ENCODE measurements at regions not wholly inside any gene's neighbourhood (a gene's known extent, or its start where the extent isn't known, plus 50 kb on each side); places are given as distances from the start of the nearest gene placed in this dataset.

GRCh38 chr13:54633456-54633855, 1604.8 kb downstream of the OLFM4 start:
- DNase-seq (ENCODE audit: extremely low spot score) = no peak
- no peak for TF ChIP-seq CTCF (IDR thresholded peaks at IDR 0.05; ENCODE audit: control extremely low read depth, extremely low read depth, low read depth, missing control alignments)
- ChIA-PET POLR2A (no interaction called here), CTCF (no interaction called here)

GRCh38 chr13:54636231-54636630, 1607.6 kb downstream of the OLFM4 start:
- no peak for TF ChIP-seq CTCF (IDR thresholded peaks at IDR 0.05; ENCODE audit: control extremely low read depth, extremely low read depth, low read depth, missing control alignments)
- DNase-seq (ENCODE audit: extremely low spot score) = no peak
- POLR2A ChIA-PET = no interaction called here
- CTCF ChIA-PET = interaction anchor here (1.4 kb wide), 1 partner anchor 15 kb away, joined by 5 read pairs; no protein-coding TSS in a partner anchor

GRCh38 chr13:54637366-54637765, 1608.8 kb downstream of the OLFM4 start:
- CTCF ChIA-PET = no interaction called here
- DNase-seq (ENCODE audit: extremely low spot score) = no peak
- TF ChIP-seq CTCF (IDR thresholded peaks at IDR 0.05; ENCODE audit: control extremely low read depth, extremely low read depth, low read depth, missing control alignments) = no peak
- POLR2A ChIA-PET = no interaction called here

- ChIA-PET POLR2A (no interaction called here), CTCF (no interaction called here)
These were observed 1612.1 kb downstream of the OLFM4 start for GRCh38 chr13:54640719-54641118.

GRCh38 chr13:54643863-54644262, 1615.2 kb downstream of the OLFM4 start:
- no peak for TF ChIP-seq CTCF (IDR thresholded peaks at IDR 0.05; ENCODE audit: control extremely low read depth, extremely low read depth, low read depth, missing control alignments)
- no peak for DNase-seq (ENCODE audit: extremely low spot score)
- ChIA-PET CTCF (no interaction called here), POLR2A (no interaction called here)

More at GRCh38 chr13:54640719-54641118, 1612.1 kb downstream of the OLFM4 start:
- no peak for DNase-seq (ENCODE audit: extremely low spot score)
- no peak for TF ChIP-seq CTCF (IDR thresholded peaks at IDR 0.05; ENCODE audit: control extremely low read depth, extremely low read depth, low read depth, missing control alignments)

- no peak for TF ChIP-seq CTCF (IDR thresholded peaks at IDR 0.05; ENCODE audit: control extremely low read depth, extremely low read depth, low read depth, missing control alignments)
- no peak for DNase-seq (ENCODE audit: extremely low spot score)
- ChIA-PET CTCF (interaction anchor here (1.6 kb wide), 1 partner anchor 19 kb away, joined by 5 read pairs; no protein-coding TSS in a partner anchor), POLR2A (no interaction called here)
These were observed 1618.7 kb downstream of the OLFM4 start for GRCh38 chr13:54647275-54647674.

- POLR2A ChIA-PET = no interaction called here
- no peak for TF ChIP-seq CTCF (IDR thresholded peaks at IDR 0.05; ENCODE audit: control extremely low read depth, extremely low read depth, low read depth, missing control alignments)
- CTCF ChIA-PET = no interaction called here
- DNase-seq (ENCODE audit: extremely low spot score) = no peak
These were observed 1629.0 kb downstream of the OLFM4 start for GRCh38 chr13:54657588-54657987.
